HG03108 (cell line): ENCODE measurements at regions not wholly inside any gene's neighbourhood (a gene's known extent, or its start where the extent isn't known, plus 50 kb on each side); places are given as distances from the start of the nearest gene placed in this dataset.
"Not testable (repeated sequence)": the region's sequence is repeated elsewhere in the genome, so short reads cannot be mapped to it uniquely, and the experiment has no call there.

Experiments
- ATAC-seq: cut with Tn5 transposase; IDR thresholded peaks from one replicate; pipeline ENCODE4 v1.9.1; 2021; ENCODE audit warnings: moderate library complexity; ENCODE audit not compliant: unreplicated experiment

GRCh38 chr4:26044524-26044923 is 130.5 kb downstream of the SMIM20 start:
- ATAC-seq: no peak

- ATAC-seq: no peak
These were observed 131.0 kb downstream of the SMIM20 start for GRCh38 chr4:26044983-26045382.

- ATAC-seq: no peak
These were observed 133.8 kb downstream of the SMIM20 start for GRCh38 chr4:26047795-26048194.

- ATAC-seq: no peak
These were observed 134.4 kb downstream of the SMIM20 start for GRCh38 chr4:26048378-26048882.

- no peak for ATAC-seq
These were observed 134.9 kb downstream of the SMIM20 start for GRCh38 chr4:26048950-26049349.

- ATAC-seq: no peak
These were observed 135.4 kb downstream of the SMIM20 start for GRCh38 chr4:26049447-26049846.

GRCh38 chr4:26050212-26050643 is 136.2 kb downstream of the SMIM20 start:
- ATAC-seq: no peak

GRCh38 chr4:26050671-26051070 is 136.7 kb downstream of the SMIM20 start:
- ATAC-seq: no peak

GRCh38 chr4:26051240-26051639 is 137.2 kb downstream of the SMIM20 start:
- no peak for ATAC-seq

GRCh38 chr4:26052663-26053541 is 138.9 kb downstream of the SMIM20 start:
- no peak for ATAC-seq

GRCh38 chr4:26053761-26054160 is 139.7 kb downstream of the SMIM20 start:
- ATAC-seq: no peak

GRCh38 chr4:26055855-26056254 is 141.8 kb downstream of the SMIM20 start:
- no peak for ATAC-seq

GRCh38 chr4:26056406-26056805 is 142.4 kb downstream of the SMIM20 start:
- no peak for ATAC-seq

- ATAC-seq: not testable (repeated sequence)
These were observed 143.8 kb downstream of the SMIM20 start for GRCh38 chr4:26057839-26058238.

GRCh38 chr4:26058537-26058936 is 144.5 kb downstream of the SMIM20 start:
- peak; percentile 75 for ATAC-seq

- ATAC-seq: no peak
These were observed 145.6 kb downstream of the SMIM20 start for GRCh38 chr4:26059391-26060154.

GRCh38 chr4:26060286-26060685 is 146.3 kb downstream of the SMIM20 start:
- no peak for ATAC-seq

GRCh38 chr4:26061248-26061986 is 147.4 kb downstream of the SMIM20 start:
- no peak for ATAC-seq

- no peak for ATAC-seq
These were observed 148.2 kb downstream of the SMIM20 start for GRCh38 chr4:26062215-26062614.

GRCh38 chr4:26064009-26064408 is 150.0 kb downstream of the SMIM20 start:
- ATAC-seq: not testable (repeated sequence)

GRCh38 chr4:26065833-26066232 is 151.8 kb downstream of the SMIM20 start:
- ATAC-seq: no peak
